ENCODE measurements at regions not wholly inside any gene's neighbourhood (a gene's known extent, or its start where the extent isn't known, plus 50 kb on each side); places are given as distances from the start of the nearest gene placed in this dataset.
"Not testable (repeated sequence)": the region's sequence is repeated elsewhere in the genome, so short reads cannot be mapped to it uniquely, and the experiment has no call there.

GRCh38 chr5:18295696-18296095 is 661.4 kb downstream of the TAF11L14 start:
- TF ChIP-seq CTCF (conservative IDR thresholded peaks at IDR 0.05 in 1 of 2, IDR thresholded peaks at IDR 0.05 in 1 of 2; ENCODE audit: extremely low read depth in 1 of 2, insufficient read depth in 1 of 2, low read depth in 1 of 2, low read length in 2 of 2); EZH2 (IDR thresholded peaks at IDR 0.05; ENCODE audit: borderline replicate concordance, low read length): not testable (repeated sequence)
